Fibroblast of pulmonary artery (primary cell): ENCODE measurements at regions not wholly inside any gene's neighbourhood (a gene's known extent, or its start where the extent isn't known, plus 50 kb on each side); places are given as distances from the start of the nearest gene placed in this dataset.

Source experiments
- DNase-seq: peaks from one replicate; pipeline ENCODE4 v3.0.0-alpha.2; 2010; ENCODE audit warnings: low read depth
- H3K4me3 ChIP-seq: replicated peaks from 2 replicates; pipeline ENCODE4 v1.5.1; 2011; ENCODE audit warnings: low read depth, mild to moderate bottlenecking, control low read depth, low read length, moderate library complexity
- CTCF ChIP-seq: IDR thresholded peaks from 2 replicates; pipeline ENCODE4 v1.5.1; 2011; ENCODE audit warnings: mild to moderate bottlenecking, control low read depth, low read length, inconsistent platforms; ENCODE audit errors: missing control alignments

- no peak overlapping the region for H3K4me3 ChIP-seq
- peak; percentile 7 for DNase-seq
- no peak for TF ChIP-seq CTCF
Observed at GRCh38 chr18:11246495-11247300, 97.3 kb upstream of the PIEZO2 start.

GRCh38 chr18:11245879-11246278 is 96.5 kb upstream of the PIEZO2 start:
- no peak overlapping the region for H3K4me3 ChIP-seq
- no peak for DNase-seq
- TF ChIP-seq CTCF, result no peak

DNA sequence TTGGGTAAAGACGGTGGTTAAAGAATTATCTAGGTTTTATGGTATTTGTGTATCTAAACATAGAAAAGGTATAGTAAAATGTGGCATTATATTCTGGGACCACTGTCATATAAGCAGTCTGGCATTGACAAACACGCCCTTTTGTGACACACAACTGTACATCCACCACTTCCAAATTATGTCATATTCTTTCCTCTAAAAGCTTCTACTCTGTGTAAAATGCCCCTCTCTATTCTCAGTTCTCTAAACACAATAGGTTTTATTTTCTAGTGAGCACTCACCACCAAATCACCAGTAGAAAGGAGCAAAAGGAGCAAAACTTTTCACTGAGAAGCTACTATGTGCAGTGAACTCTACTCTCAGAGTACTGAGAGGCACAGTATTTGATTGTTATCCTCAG is 88.1 kb upstream of the PIEZO2 start:
- TF ChIP-seq CTCF, result no peak
- no peak overlapping the region for H3K4me3 ChIP-seq
- DNase-seq, result no peak

- no peak for DNase-seq
- no peak for TF ChIP-seq CTCF
- no peak overlapping the region for H3K4me3 ChIP-seq
Observed at GRCh38 chr18:11237066-11237465, 87.7 kb upstream of the PIEZO2 start.

- no peak overlapping the region for H3K4me3 ChIP-seq
- no peak for DNase-seq
- TF ChIP-seq CTCF, result no peak
Observed at GRCh38 chr18:11224153-11224552, 74.8 kb upstream of the PIEZO2 start.

DNA sequence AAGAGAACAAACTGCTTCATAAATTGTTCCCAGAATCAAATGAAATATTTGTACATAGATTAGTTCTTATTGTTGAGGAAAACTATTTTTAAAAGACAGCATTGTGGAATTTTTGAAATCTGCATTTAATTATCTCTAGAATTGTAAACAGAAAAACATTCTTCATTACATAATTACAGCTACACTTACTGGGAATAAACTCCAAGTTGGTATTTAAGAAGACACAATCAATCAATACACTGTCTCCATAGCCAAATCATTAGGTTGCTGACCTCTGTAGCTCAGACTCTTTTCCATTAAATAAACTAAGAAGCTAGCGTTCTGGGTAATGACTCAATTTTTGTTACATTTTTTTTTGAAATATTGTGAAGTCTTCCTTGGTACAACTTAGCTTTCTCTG is 70.2 kb upstream of the PIEZO2 start:
- H3K4me3 ChIP-seq, result no peak overlapping the region
- no peak for DNase-seq
- no peak for TF ChIP-seq CTCF

DNA sequence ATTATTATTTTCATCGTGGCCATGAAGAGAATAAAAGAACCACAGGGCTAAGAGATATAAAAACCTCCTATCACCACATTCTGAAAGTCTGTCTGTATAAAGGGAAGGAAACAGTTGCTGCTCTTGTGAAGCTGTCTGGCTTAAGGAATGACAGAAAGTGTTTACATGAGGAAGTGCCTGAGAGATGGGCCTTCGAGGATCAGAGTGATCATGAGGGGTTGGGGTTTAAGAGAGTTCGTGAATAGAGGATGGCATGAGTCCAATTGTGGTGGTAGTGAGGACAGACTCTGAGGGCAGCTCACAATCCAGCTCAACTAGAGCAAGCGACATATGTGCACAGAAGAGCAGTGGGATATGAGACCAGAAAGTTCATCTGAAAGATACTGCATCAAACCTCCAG is 65.8 kb upstream of the PIEZO2 start:
- H3K4me3 ChIP-seq, result no peak overlapping the region
- TF ChIP-seq CTCF, result no peak
- no peak for DNase-seq
